HuH-7.5 (cell line): ENCODE measurements at regions not wholly inside any gene's neighbourhood (a gene's known extent, or its start where the extent isn't known, plus 50 kb on each side); places are given as distances from the start of the nearest gene placed in this dataset.
"Not testable (repeated sequence)": the region's sequence is repeated elsewhere in the genome, so short reads cannot be mapped to it uniquely, and the experiment has no call there.

Experiments used
- DNase-seq: peaks from one replicate; pipeline ENCODE4 v3.0.0; 2011; ENCODE audit warnings: low spot score

GRCh38 chr6:19156443-19156842, 680.7 kb upstream of the ID4 start:
- DNase-seq, result no peak

DNA sequence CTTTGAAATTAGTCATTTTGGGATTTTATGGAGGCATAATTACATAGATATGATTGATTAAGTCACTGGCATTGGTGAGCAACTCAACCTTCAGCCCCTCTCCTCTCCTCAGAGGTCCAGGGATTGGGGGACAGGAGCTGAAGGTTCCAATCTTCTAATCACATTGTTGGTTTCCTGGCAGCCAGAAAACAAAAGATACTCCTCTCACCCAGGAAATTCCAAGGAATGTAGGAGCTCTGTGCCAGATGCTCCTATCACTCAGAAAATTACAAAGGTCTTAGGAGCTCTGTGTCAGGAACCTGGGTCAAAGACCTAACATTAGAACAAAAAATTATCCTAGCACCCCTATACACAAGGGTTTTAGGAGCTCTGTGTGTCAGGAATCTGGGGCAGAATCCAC, 679.7 kb upstream of the ID4 start:
- no peak for DNase-seq

GRCh38 chr6:19158586-19158985, 678.6 kb upstream of the ID4 start:
- DNase-seq, result no peak

DNA sequence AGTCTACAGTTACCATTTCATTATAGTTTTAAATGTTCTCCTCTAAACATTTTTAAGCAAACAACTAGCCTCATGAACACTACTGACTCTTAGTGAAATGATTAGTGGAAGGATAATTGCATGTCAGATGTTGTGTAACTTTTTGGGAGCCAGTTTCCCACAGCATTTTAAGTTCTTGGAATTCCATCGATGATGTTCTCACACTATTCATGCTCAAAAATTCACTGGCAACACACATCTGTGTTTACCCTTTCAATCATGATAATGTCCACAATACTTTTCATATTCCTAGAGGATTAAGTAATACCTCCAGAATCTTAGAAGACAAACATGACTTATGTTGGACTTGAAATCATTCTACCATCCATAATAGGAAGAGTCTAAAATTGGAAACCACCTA, 678.1 kb upstream of the ID4 start:
- no peak for DNase-seq

GRCh38 chr6:19159561-19159960, 677.6 kb upstream of the ID4 start:
- DNase-seq, result no peak

GRCh38 chr6:19160081-19160730, 677.0 kb upstream of the ID4 start:
- no peak for DNase-seq

DNA sequence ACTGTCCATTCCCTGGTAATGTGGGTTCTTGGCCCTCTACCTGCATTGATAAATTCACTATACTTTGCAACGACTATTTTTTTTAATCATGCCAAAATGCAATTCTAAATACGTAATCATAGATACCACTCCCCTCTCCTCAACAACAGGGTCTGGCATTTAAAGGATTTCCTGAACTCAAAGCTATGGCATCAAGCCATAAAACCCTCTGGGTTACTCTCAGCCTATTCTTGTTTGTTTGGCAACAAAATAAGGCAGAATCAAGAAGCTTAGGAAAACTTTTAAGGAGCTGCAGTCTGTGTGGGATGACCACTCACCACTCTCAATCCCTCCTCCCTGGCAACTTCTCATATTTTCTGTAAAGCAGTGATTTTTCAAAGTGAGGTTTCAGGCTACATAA, 669.9 kb upstream of the ID4 start:
- no peak for DNase-seq

GRCh38 chr6:19169366-19169765, 667.8 kb upstream of the ID4 start:
- no peak for DNase-seq

GRCh38 chr6:19175023-19175422, 662.1 kb upstream of the ID4 start:
- no peak for DNase-seq

- no peak for DNase-seq
Measured at GRCh38 chr6:19180348-19181072, 656.7 kb upstream of the ID4 start.

- no peak for DNase-seq
Measured at GRCh38 chr6:19181211-19181610, 656.0 kb upstream of the ID4 start.

DNA sequence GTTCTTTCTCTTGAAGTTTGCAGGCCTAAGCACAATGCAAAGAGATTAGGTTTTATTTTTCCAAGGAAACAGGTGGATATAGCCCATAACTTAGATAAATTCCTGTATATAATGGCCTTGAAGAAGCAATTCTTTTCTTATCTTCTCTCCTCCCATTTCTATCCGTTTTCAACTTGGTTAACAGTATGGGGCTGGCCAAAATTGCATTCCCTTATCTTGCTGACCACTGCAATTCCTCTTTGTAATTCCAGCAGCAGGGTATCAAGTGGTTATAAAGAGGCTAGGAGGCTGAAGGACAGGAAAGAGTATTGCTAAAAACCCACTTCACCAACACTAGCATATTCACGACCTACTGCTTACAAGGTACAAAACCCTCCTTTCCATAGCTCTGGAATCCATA, 643.5 kb upstream of the ID4 start:
- DNase-seq, result no peak

DNA sequence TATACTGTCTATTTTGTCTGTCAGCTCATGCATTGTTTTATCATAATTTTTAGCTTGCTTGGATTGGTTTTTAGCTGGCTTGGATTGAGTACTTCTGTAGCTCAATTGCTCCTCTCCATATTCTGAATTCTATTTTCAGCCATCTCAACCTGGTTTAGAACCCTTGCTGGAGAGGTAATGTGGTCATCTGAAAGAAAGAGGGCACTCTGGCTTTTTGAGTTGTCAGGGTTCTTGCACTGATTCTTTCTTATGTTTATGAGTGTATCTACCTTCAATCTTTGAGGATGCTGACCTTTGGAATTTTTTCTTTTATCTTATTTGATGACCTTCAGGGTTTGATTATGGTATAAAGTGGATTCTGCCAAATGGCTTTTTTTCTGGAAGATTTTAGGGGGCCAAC, 632.7 kb upstream of the ID4 start:
- DNase-seq, result no peak

DNA sequence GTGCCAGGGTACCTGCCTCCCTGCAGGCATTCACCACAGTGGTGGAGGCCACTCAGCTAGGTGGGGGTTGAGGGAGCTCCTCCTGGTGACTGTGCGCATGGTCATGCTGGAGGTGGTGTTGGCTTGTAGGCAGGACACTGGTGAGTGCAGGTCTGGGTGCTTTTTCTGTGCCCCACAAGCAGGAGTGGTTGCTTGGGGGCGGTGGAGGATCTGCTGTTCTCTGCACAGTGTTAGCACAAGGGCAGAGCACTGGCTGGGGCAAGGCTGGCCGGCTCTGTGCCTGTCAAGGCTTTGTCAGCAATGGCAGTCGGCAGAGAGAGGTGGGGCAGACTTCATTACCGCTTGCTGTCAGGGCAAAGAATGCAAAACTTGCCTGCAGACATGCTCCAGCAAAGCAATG, 632.1 kb upstream of the ID4 start:
- DNase-seq, result no peak

DNA sequence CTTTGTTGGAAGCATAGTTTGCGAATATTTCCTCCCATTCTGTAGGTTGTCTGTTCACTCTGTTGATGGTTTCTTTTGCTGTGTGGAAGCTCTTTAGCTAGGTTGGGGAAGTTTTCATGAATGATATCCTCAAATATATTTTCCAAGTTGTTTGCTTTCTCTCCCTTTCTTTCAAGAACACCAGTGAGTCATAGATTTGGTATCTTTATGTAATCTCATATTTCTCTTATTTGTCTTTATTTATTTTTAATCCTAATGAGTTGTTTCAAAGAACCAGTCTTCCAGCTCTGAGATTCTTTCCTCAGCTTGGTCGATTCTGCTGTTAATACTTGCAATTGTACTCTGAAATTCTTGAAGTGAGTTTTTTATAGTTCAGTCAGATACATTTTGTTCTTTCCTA, 628.0 kb upstream of the ID4 start:
- no peak for DNase-seq

- no peak for DNase-seq
Measured at GRCh38 chr6:19210849-19211590, 626.1 kb upstream of the ID4 start.

DNA sequence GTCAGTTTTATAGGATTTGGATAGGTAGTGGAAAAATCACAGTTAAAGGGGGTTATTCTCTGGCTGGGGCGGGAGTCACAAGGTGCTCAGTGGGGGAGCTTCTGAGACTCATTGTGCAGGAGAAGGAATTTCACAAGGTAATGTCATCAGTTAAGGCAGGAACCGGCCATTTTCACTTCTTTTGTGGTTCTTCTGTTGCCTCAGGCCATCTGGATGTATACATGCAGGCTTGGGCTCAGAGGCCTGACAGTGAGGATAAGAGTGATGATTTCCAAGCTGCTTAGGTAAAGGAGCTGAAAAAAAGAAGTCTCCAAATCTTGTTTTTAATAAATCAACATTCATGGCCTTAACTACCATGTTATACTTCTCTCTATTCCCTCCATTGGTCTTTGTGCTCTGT, 622.9 kb upstream of the ID4 start:
- DNase-seq, result no peak

DNA sequence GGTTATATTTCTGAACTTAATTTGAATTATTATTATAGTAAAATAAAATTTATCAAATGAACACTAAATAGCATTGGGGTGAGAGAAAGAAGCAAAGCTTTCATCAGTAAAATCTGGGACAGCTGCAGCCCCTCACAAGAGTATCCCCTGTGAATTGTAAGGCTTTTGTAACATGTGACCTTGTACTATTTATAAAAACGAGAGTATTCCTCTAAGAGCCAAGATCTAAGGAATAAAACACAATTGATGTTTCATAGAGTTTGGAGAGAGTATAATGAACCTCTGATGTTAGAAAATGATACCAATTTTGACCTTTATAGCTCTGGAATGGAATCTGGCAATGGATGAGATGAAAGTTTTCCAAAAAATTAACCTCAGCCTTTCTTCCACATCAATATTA, 617.2 kb upstream of the ID4 start:
- no peak for DNase-seq

DNA sequence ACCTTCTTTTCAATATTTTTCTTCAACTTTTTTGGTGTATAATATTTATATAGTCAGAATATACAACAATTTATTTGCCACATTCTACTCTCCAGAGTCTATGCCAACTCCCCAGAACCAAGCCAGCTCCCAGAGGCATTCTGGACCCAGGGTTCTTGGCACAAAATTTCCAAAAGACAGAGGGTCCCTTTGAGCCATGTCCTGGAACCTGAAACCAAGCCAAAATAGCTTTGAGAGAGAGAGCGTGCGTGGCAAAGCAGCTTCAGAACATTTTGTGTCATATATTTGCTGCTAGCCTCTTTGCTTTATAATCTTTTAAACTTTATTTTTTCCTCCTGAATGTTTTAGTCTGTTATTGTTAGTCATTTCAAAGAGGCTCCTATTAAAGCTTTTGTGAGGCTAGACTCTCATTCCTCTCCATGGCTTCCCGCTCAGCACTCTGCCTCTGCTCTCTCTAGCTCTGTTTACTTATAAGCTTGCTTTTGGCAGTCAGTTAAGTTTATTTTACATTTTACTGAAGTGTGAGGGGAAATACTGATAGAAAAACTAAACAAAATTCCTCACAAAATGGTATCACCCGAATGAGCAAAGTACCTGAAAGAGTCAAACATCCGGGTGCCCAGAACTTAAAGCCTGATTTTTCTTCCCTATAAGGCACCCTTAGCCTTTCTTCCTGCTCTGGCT, 605.1 kb upstream of the ID4 start:
- DNase-seq, result no peak

- DNase-seq, result no peak
Measured at GRCh38 chr6:19245656-19246055, 591.5 kb upstream of the ID4 start.

DNA sequence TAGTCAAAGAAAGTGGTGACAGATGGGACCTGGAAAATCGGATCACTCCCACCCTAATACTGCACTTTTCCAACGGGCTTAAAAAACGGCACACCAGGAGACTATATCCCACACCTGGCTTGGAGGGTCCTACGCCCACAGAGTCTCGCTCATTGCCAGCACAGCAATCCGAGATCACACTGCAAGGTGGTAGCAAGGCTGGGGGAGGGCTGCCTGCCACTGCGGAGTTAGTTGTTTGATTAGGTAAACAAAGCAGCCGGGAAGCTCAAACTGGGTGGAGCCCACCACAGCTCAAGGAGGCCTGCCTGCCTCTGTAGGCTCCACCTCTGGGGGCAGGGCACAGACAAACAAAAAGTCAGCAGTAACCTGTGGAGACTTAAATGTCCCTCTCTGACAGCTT, 590.0 kb upstream of the ID4 start:
- DNase-seq, result not testable (repeated sequence)

DNA sequence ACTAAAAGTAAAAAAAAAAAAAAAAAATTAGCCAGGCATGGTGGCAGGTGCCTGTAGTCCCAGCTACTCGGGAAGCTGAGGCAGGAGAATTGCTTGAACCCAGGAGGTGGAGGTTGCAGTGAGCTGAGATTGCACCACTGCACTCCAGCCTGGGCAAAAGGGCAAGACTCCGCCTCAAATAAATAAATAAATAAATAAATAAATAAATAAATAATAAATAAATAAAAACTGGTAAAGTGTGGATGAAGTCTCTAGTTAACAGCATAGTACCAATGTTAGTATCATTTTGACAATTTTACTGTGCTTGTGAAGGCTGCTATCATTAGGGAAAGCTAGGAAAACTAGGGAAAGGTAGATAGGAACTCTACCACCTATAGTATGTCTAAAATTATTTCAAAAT, 581.0 kb upstream of the ID4 start:
- DNase-seq, result not testable (repeated sequence)

- no peak for DNase-seq
Measured at GRCh38 chr6:19261642-19262041, 575.5 kb upstream of the ID4 start.
